ENCODE measurements at regions not wholly inside any gene's neighbourhood (a gene's known extent, or its start where the extent isn't known, plus 50 kb on each side); places are given as distances from the start of the nearest gene placed in this dataset.
"Not testable (repeated sequence)": the region's sequence is repeated elsewhere in the genome, so short reads cannot be mapped to it uniquely, and the experiment has no call there.

GRCh38 chr2:87075054-87075790, 53.6 kb upstream of the PLGLB1 start:
- Histone ChIP-seq H3K27ac (ENCODE audit: low read depth, low read length) (peak overlapping the region; percentile 65), H3K4me3 (ENCODE audit: low read depth in 1 of 5, low read length in 5 of 5) (peak overlapping the region; percentile 59 to 71 (median 67)), H3K9ac (ENCODE audit: low read length in 5 of 5) (peak overlapping the region in 4 of 5 donors; percentile 56 to 71 (median 60))
- H3K36me3 ChIP-seq (ENCODE audit: control insufficient read depth in 5 of 5, insufficient read depth in 5 of 5, low read length in 5 of 5); H3K4me1 ChIP-seq (ENCODE audit: control insufficient read depth in 5 of 5, insufficient read depth in 5 of 5, low read length in 5 of 5); H3K9me3 ChIP-seq (ENCODE audit: control insufficient read depth in 5 of 5, low read length in 5 of 5); H3K27me3 ChIP-seq (ENCODE audit: control insufficient read depth in 5 of 5, insufficient read depth in 4 of 5, low read length in 5 of 5): not testable (repeated sequence)

GRCh38 chr2:87075791-87076252, 54.2 kb upstream of the PLGLB1 start:
- peak overlapping the region in 3 of 5 donors; percentile 56 to 71 (median 59) for H3K9ac ChIP-seq (ENCODE audit: low read length in 5 of 5)
- not testable (repeated sequence) for H3K4me1 ChIP-seq (ENCODE audit: control insufficient read depth in 5 of 5, insufficient read depth in 5 of 5, low read length in 5 of 5); H3K36me3 ChIP-seq (ENCODE audit: control insufficient read depth in 5 of 5, insufficient read depth in 5 of 5, low read length in 5 of 5); H3K27me3 ChIP-seq (ENCODE audit: control insufficient read depth in 5 of 5, insufficient read depth in 4 of 5, low read length in 5 of 5); H3K9me3 ChIP-seq (ENCODE audit: control insufficient read depth in 5 of 5, low read length in 5 of 5)
- peak overlapping the region in 4 of 5 donors; percentile 59 to 71 (median 66) for H3K4me3 ChIP-seq (ENCODE audit: low read depth in 1 of 5, low read length in 5 of 5)
- peak overlapping the region; percentile 65 for H3K27ac ChIP-seq (ENCODE audit: low read depth, low read length)

- H3K36me3 ChIP-seq (ENCODE audit: control insufficient read depth in 5 of 5, insufficient read depth in 5 of 5, low read length in 5 of 5); H3K9me3 ChIP-seq (ENCODE audit: control insufficient read depth in 5 of 5, low read length in 5 of 5); H3K27me3 ChIP-seq (ENCODE audit: control insufficient read depth in 5 of 5, insufficient read depth in 4 of 5, low read length in 5 of 5); H3K4me1 ChIP-seq (ENCODE audit: control insufficient read depth in 5 of 5, insufficient read depth in 5 of 5, low read length in 5 of 5): not testable (repeated sequence)
- Histone ChIP-seq H3K27ac (ENCODE audit: low read depth, low read length) (peak overlapping the region; percentile 65), H3K9ac (ENCODE audit: low read length in 5 of 5) (peak overlapping the region in 2 of 5 donors; percentile 62 to 71), H3K4me3 (ENCODE audit: low read depth in 1 of 5, low read length in 5 of 5) (peak overlapping the region; percentile 15 to 69 (median 59))
Measured at GRCh38 chr2:87076253-87077123, 54.8 kb upstream of the PLGLB1 start.

- H3K27me3 ChIP-seq (ENCODE audit: control insufficient read depth in 5 of 5, insufficient read depth in 4 of 5, low read length in 5 of 5); H3K4me1 ChIP-seq (ENCODE audit: control insufficient read depth in 5 of 5, insufficient read depth in 5 of 5, low read length in 5 of 5); H3K36me3 ChIP-seq (ENCODE audit: control insufficient read depth in 5 of 5, insufficient read depth in 5 of 5, low read length in 5 of 5); H3K9me3 ChIP-seq (ENCODE audit: control insufficient read depth in 5 of 5, low read length in 5 of 5); H3K9ac ChIP-seq (ENCODE audit: low read length in 5 of 5): not testable (repeated sequence)
- peak overlapping the region; percentile 65 for H3K27ac ChIP-seq (ENCODE audit: low read depth, low read length)
- H3K4me3 ChIP-seq (ENCODE audit: low read depth in 1 of 5, low read length in 5 of 5): peak overlapping the region in 2 of 5 donors; percentile 59 to 67
Measured at GRCh38 chr2:87077124-87077446, 55.4 kb upstream of the PLGLB1 start.

- H3K9ac ChIP-seq (ENCODE audit: low read length in 5 of 5); H3K36me3 ChIP-seq (ENCODE audit: control insufficient read depth in 5 of 5, insufficient read depth in 5 of 5, low read length in 5 of 5); H3K9me3 ChIP-seq (ENCODE audit: control insufficient read depth in 5 of 5, low read length in 5 of 5); H3K27me3 ChIP-seq (ENCODE audit: control insufficient read depth in 5 of 5, insufficient read depth in 4 of 5, low read length in 5 of 5); H3K4me3 ChIP-seq (ENCODE audit: low read depth in 1 of 5, low read length in 5 of 5); H3K27ac ChIP-seq (ENCODE audit: low read depth, low read length); H3K4me1 ChIP-seq (ENCODE audit: control insufficient read depth in 5 of 5, insufficient read depth in 5 of 5, low read length in 5 of 5): not testable (repeated sequence)
Measured at GRCh38 chr2:87081727-87082126, 60.1 kb upstream of the PLGLB1 start.

GRCh38 chr2:87088079-87088478, 66.4 kb upstream of the PLGLB1 start:
- not testable (repeated sequence) for H3K27me3 ChIP-seq (ENCODE audit: control insufficient read depth in 5 of 5, insufficient read depth in 4 of 5, low read length in 5 of 5); H3K9me3 ChIP-seq (ENCODE audit: control insufficient read depth in 5 of 5, low read length in 5 of 5); H3K9ac ChIP-seq (ENCODE audit: low read length in 5 of 5); H3K4me3 ChIP-seq (ENCODE audit: low read depth in 1 of 5, low read length in 5 of 5); H3K27ac ChIP-seq (ENCODE audit: low read depth, low read length); H3K36me3 ChIP-seq (ENCODE audit: control insufficient read depth in 5 of 5, insufficient read depth in 5 of 5, low read length in 5 of 5); H3K4me1 ChIP-seq (ENCODE audit: control insufficient read depth in 5 of 5, insufficient read depth in 5 of 5, low read length in 5 of 5)

GRCh38 chr2:87089401-87089800, 67.8 kb upstream of the PLGLB1 start:
- H3K9ac ChIP-seq (ENCODE audit: low read length in 5 of 5); H3K4me3 ChIP-seq (ENCODE audit: low read depth in 1 of 5, low read length in 5 of 5); H3K27ac ChIP-seq (ENCODE audit: low read depth, low read length): not testable (repeated sequence)

GRCh38 chr2:87093252-87093651, 71.6 kb upstream of the PLGLB1 start:
- H3K27ac ChIP-seq (ENCODE audit: low read depth, low read length); H3K9ac ChIP-seq (ENCODE audit: low read length in 5 of 5); H3K36me3 ChIP-seq (ENCODE audit: control insufficient read depth in 5 of 5, insufficient read depth in 5 of 5, low read length in 5 of 5); H3K4me1 ChIP-seq (ENCODE audit: control insufficient read depth in 5 of 5, insufficient read depth in 5 of 5, low read length in 5 of 5); H3K4me3 ChIP-seq (ENCODE audit: low read depth in 1 of 5, low read length in 5 of 5); H3K9me3 ChIP-seq (ENCODE audit: control insufficient read depth in 5 of 5, low read length in 5 of 5); H3K27me3 ChIP-seq (ENCODE audit: control insufficient read depth in 5 of 5, insufficient read depth in 4 of 5, low read length in 5 of 5): not testable (repeated sequence)

More at GRCh38 chr2:87089401-87089800, 67.8 kb upstream of the PLGLB1 start:
- H3K4me1 ChIP-seq (ENCODE audit: control insufficient read depth in 5 of 5, insufficient read depth in 5 of 5, low read length in 5 of 5); H3K36me3 ChIP-seq (ENCODE audit: control insufficient read depth in 5 of 5, insufficient read depth in 5 of 5, low read length in 5 of 5); H3K9me3 ChIP-seq (ENCODE audit: control insufficient read depth in 5 of 5, low read length in 5 of 5); H3K27me3 ChIP-seq (ENCODE audit: control insufficient read depth in 5 of 5, insufficient read depth in 4 of 5, low read length in 5 of 5): not testable (repeated sequence)

GRCh38 chr2:87093937-87094529, 72.4 kb upstream of the PLGLB1 start:
- not testable (repeated sequence) for H3K4me3 ChIP-seq (ENCODE audit: low read depth in 1 of 5, low read length in 5 of 5); H3K9ac ChIP-seq (ENCODE audit: low read length in 5 of 5); H3K27me3 ChIP-seq (ENCODE audit: control insufficient read depth in 5 of 5, insufficient read depth in 4 of 5, low read length in 5 of 5); H3K9me3 ChIP-seq (ENCODE audit: control insufficient read depth in 5 of 5, low read length in 5 of 5); H3K36me3 ChIP-seq (ENCODE audit: control insufficient read depth in 5 of 5, insufficient read depth in 5 of 5, low read length in 5 of 5); H3K4me1 ChIP-seq (ENCODE audit: control insufficient read depth in 5 of 5, insufficient read depth in 5 of 5, low read length in 5 of 5); H3K27ac ChIP-seq (ENCODE audit: low read depth, low read length)

- not testable (repeated sequence) for H3K9ac ChIP-seq (ENCODE audit: low read length in 5 of 5); H3K27ac ChIP-seq (ENCODE audit: low read depth, low read length); H3K36me3 ChIP-seq (ENCODE audit: control insufficient read depth in 5 of 5, insufficient read depth in 5 of 5, low read length in 5 of 5); H3K27me3 ChIP-seq (ENCODE audit: control insufficient read depth in 5 of 5, insufficient read depth in 4 of 5, low read length in 5 of 5); H3K4me3 ChIP-seq (ENCODE audit: low read depth in 1 of 5, low read length in 5 of 5); H3K9me3 ChIP-seq (ENCODE audit: control insufficient read depth in 5 of 5, low read length in 5 of 5); H3K4me1 ChIP-seq (ENCODE audit: control insufficient read depth in 5 of 5, insufficient read depth in 5 of 5, low read length in 5 of 5)
Measured at GRCh38 chr2:87095804-87096203, 74.2 kb upstream of the PLGLB1 start.

Measured in subcutaneous abdominal adipose tissue (tissue), 5 donors.